Effector memory CD8-positive, alpha-beta T cell (primary cell): ENCODE measurements at regions not wholly inside any gene's neighbourhood (a gene's known extent, or its start where the extent isn't known, plus 50 kb on each side); places are given as distances from the start of the nearest gene placed in this dataset.
"Not testable (repeated sequence)": the region's sequence is repeated elsewhere in the genome, so short reads cannot be mapped to it uniquely, and the experiment has no call there.

Source experiments
- ATAC-seq: fragments of 150-1000 bp; cut with Tn5 transposase; replicated peaks from 2 replicates; pipeline ENCODE4 v1.10.0; 2021; ENCODE audit warnings: mild to moderate bottlenecking, moderate library complexity
- DNase-seq, 3 experiments: peaks; one replicate each; pipeline ENCODE4 v3.0.0; 2021
- H3K27ac Mint-ChIP-seq, 2 donors: one replicate each; pipeline ENCODE4 v1.8.0; 2022; ENCODE audit warnings: mild to moderate bottlenecking in 2 of 2, mixed read lengths in 2 of 2, moderate library complexity in 2 of 2
- H3K27me3 Mint-ChIP-seq, 2 donors: one replicate each; pipeline ENCODE4 v1.8.0; 2022; ENCODE audit warnings: mixed read lengths in 2 of 2
- H3K36me3 Mint-ChIP-seq: one replicate; pipeline ENCODE4 v1.8.0; 2022; ENCODE audit warnings: mild to moderate bottlenecking, moderate library complexity, mixed read lengths; ENCODE audit not compliant: insufficient read depth
- H3K4me1 Mint-ChIP-seq, 2 donors: one replicate each; pipeline ENCODE4 v1.8.0; 2022; ENCODE audit warnings: low read depth in 2 of 2, mixed read lengths in 2 of 2
- H3K4me3 Mint-ChIP-seq, 2 donors: one replicate each; pipeline ENCODE4 v1.8.0; 2022; ENCODE audit warnings: mild to moderate bottlenecking in 2 of 2, mixed read lengths in 2 of 2, moderate library complexity in 2 of 2
- H3K9me3 Mint-ChIP-seq, 2 donors: one replicate each; pipeline ENCODE4 v1.8.0; 2022; ENCODE audit warnings: mixed read lengths in 2 of 2

GRCh38 chr12:11543457-11544158 is 105.9 kb upstream of the ETV6 start:
- Mint-ChIP-seq H3K27me3 (no peaks in the 10 kb centered on the region), H3K27ac (no peak overlapping the region), H3K4me1 (peaks cover 16 to 25% of the 10 kb centered on the region in 2 donors)

GRCh38 chr12:11545484-11546330 is 103.8 kb upstream of the ETV6 start:
- ATAC-seq = peak; percentile 84
- Mint-ChIP-seq H3K27ac (peak overlapping the region; percentile 76 to 94), H3K9me3 (no peaks in the 10 kb centered on the region), H3K4me1 (peaks cover 16 to 25% of the 10 kb centered on the region in 2 donors), H3K27me3 (no peaks in the 10 kb centered on the region), H3K4me3 (peak overlapping the region; percentile 58 to 72), H3K36me3 (peaks cover 8% of the 10 kb centered on the region)
- peak; percentile 35 to 47 (median 41) for DNase-seq

More at GRCh38 chr12:11543457-11544158, 105.9 kb upstream of the ETV6 start:
- DNase-seq (no peak), ATAC-seq (no peak)
- H3K36me3 Mint-ChIP-seq = peaks cover 8% of the 10 kb centered on the region
- H3K4me3 Mint-ChIP-seq = no peak overlapping the region
- H3K9me3 Mint-ChIP-seq = no peaks in the 10 kb centered on the region

DNA sequence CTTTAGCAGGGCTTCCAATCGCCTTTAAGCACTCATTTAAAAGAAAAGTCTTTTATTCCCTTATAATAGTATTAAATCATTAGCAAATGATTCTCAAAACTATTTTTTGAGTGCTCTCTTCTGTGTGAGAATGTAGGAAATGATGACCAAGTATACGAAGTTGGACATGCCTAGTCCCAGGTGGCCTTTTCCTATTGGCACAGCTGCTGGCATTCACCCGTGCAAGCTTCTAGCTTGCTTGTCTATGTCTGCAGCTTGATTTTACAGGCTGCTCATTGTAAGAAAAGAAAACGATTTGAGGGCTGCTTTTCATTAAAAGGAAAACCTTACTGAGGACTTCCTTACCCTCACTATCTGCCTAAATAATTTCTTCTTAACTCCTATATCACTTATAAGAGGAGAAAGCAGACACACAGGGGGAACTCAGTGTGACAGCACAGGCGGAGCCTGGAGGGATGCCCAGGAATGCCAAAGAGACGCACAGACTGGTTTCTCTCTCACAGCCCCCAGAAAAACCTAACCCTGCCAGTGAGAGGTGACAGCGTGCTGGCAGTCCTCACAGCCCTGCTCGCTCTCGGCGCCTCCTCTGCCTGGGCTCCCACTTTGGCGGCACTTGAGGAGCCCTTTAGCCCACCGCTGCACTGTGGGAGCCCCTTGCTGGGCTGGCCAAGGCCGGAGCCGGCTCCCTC is 102.7 kb upstream of the ETV6 start:
- not testable (repeated sequence) for DNase-seq, H3K27me3 Mint-ChIP-seq, H3K9me3 Mint-ChIP-seq, H3K36me3 Mint-ChIP-seq, ATAC-seq
- Mint-ChIP-seq H3K27ac (peak overlapping the region; percentile 76 to 94), H3K4me3 (peak overlapping the region; percentile 58 to 72), H3K4me1 (peaks cover 16 to 25% of the 10 kb centered on the region in 2 donors)

GRCh38 chr12:11547271-11547646 is 102.2 kb upstream of the ETV6 start:
- H3K9me3 Mint-ChIP-seq, ATAC-seq, DNase-seq, H3K27me3 Mint-ChIP-seq, H3K36me3 Mint-ChIP-seq, H3K4me3 Mint-ChIP-seq: not testable (repeated sequence)
- Mint-ChIP-seq H3K27ac (peak overlapping the region in 1 of 2 donors; percentile 94), H3K4me1 (peaks cover 16 to 25% of the 10 kb centered on the region in 2 donors)

DNA sequence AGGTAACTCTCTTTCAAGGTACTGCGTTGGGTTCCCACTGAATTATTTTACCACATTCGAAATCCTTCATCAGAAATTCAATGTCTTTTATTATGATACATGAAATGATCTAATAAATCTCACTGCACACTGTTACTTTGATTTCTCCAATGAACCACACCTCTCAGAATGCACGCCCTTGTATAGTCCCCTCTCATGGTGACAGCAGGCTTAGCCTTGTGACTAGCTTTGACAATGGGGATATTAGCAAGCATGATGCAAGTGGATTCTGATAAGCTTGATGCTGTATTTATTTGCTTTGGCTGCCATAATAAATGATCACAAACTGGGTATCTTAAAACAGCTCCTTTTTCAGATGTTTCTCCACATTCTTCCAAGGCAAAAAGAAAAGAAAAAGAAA is 100.4 kb upstream of the ETV6 start:
- Mint-ChIP-seq H3K36me3 (peaks cover 8% of the 10 kb centered on the region), H3K4me1 (peaks cover 20 to 25% of the 10 kb centered on the region in 2 donors), H3K27ac (no peak overlapping the region), H3K9me3 (no peaks in the 10 kb centered on the region), H3K27me3 (peaks cover 10 to 11% of the 10 kb centered on the region in 2 donors), H3K4me3 (no peak overlapping the region)
- DNase-seq (no peak), ATAC-seq (no peak)

GRCh38 chr12:11553871-11554533 is 95.5 kb upstream of the ETV6 start:
- Mint-ChIP-seq H3K4me3 (no peak overlapping the region), H3K9me3 (no peaks in the 10 kb centered on the region), H3K27me3 (peaks cover 10 to 34% of the 10 kb centered on the region in 2 donors), H3K27ac (no peak overlapping the region), H3K4me1 (peaks cover 5 to 14% of the 10 kb centered on the region in 2 donors), H3K36me3 (no peaks in the 10 kb centered on the region)
- ATAC-seq (peak; percentile 80), DNase-seq (peak; percentile 39 to 47 (median 44))

DNA sequence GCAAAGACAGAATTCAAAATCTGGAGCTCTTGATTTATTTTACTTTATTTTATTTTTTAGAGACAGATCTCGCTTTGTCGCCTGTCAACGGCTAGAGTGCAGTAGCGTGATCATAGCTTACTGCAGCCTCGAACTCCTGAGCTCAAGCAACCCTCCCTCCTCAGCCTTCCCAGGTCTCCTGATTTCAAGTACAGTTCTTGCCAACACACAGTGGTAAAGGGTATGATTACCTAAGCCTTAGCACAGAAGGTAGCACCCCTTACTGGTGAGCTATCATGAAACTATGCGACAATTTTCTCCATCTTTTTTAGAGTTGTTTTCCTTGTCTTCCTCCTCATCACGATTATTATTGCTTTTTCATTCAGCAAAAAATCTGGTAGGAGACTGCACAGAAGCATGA is 94.3 kb upstream of the ETV6 start:
- Mint-ChIP-seq H3K4me1 (peaks cover 5 to 14% of the 10 kb centered on the region in 2 donors), H3K27ac (no peak overlapping the region), H3K4me3 (no peak overlapping the region), H3K27me3 (peaks cover 10 to 34% of the 10 kb centered on the region in 2 donors), H3K36me3 (no peaks in the 10 kb centered on the region), H3K9me3 (no peaks in the 10 kb centered on the region)
- ATAC-seq = no peak
- DNase-seq = no peak

- Mint-ChIP-seq H3K27ac (no peak overlapping the region), H3K9me3 (no peaks in the 10 kb centered on the region), H3K4me3 (no peak overlapping the region), H3K27me3 (peaks cover 10 to 34% of the 10 kb centered on the region in 2 donors), H3K4me1 (peaks cover 5 to 14% of the 10 kb centered on the region in 2 donors), H3K36me3 (no peaks in the 10 kb centered on the region)
- ATAC-seq (no peak), DNase-seq (no peak)
Observed at GRCh38 chr12:11555743-11556625, 93.5 kb upstream of the ETV6 start.

DNA sequence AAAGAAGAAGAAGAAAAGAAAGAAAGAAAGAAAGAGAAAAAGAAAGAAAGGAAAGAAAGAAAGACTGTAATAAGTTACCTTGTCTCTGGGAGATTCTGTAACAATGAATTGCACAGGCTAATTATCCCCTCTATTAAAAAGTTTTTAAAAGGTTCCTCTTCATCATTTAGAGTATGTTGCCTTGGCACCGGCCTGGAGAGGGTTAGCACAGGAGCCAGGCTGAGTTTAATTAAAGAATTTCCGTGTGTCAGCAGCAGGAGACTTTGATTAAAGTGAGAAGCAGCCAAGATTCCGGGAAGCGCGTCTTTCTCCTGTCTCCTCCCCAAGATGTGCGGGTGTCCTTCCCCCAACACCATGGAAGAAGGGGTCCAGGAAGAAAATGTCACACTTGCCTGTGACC is 92.8 kb upstream of the ETV6 start:
- Mint-ChIP-seq H3K27ac (no peak overlapping the region), H3K36me3 (no peaks in the 10 kb centered on the region), H3K4me3 (no peak overlapping the region), H3K27me3 (peaks cover 10 to 34% of the 10 kb centered on the region in 2 donors), H3K9me3 (no peaks in the 10 kb centered on the region), H3K4me1 (peaks cover 5 to 14% of the 10 kb centered on the region in 2 donors)
- DNase-seq (no peak), ATAC-seq (no peak)

- Mint-ChIP-seq H3K27ac (no peak overlapping the region), H3K27me3 (peaks cover 0 to 21% of the 10 kb centered on the region in 2 donors)
Observed at GRCh38 chr12:11559626-11560340, 89.7 kb upstream of the ETV6 start.

GRCh38 chr12:11561411-11561810 is 88.1 kb upstream of the ETV6 start:
- no peak overlapping the region for H3K27ac Mint-ChIP-seq
- H3K36me3 Mint-ChIP-seq = no peaks in the 10 kb centered on the region
- peaks cover 0 to 9% of the 10 kb centered on the region in 2 donors for H3K27me3 Mint-ChIP-seq
- H3K4me1 Mint-ChIP-seq = peaks cover 0 to under 1% of the 10 kb centered on the region in 2 donors
- no peak for ATAC-seq
- DNase-seq = no peak
- H3K9me3 Mint-ChIP-seq = no peaks in the 10 kb centered on the region
- no peak overlapping the region for H3K4me3 Mint-ChIP-seq

More at GRCh38 chr12:11559626-11560340, 89.7 kb upstream of the ETV6 start:
- no peak for ATAC-seq
- H3K36me3 Mint-ChIP-seq = no peaks in the 10 kb centered on the region
- no peaks in the 10 kb centered on the region for H3K9me3 Mint-ChIP-seq
- DNase-seq = no peak
- no peak overlapping the region for H3K4me3 Mint-ChIP-seq
- H3K4me1 Mint-ChIP-seq = peaks cover 0 to 8% of the 10 kb centered on the region in 2 donors
